Cardiac fibroblast (primary cell): ENCODE measurements at regions not wholly inside any gene's neighbourhood (a gene's known extent, or its start where the extent isn't known, plus 50 kb on each side); places are given as distances from the start of the nearest gene placed in this dataset.

Experiments
- DNase-seq, 2 donors: peaks; one replicate each; pipeline versions ENCODE4 v3.0.0 to v3.0.0-alpha.2; 2010; ENCODE audit warnings: low read depth in 2 of 2
- H3K4me3 ChIP-seq, 2 donors: replicated peaks in 1 of 2; 1 replicate in 1 of 2; 2 replicates in 1 of 2; pipeline ENCODE4 v1.5.1; 2011; ENCODE audit warnings: low read depth in 2 of 2, low read length in 2 of 2, mild to moderate bottlenecking in 2 of 2, moderate library complexity in 1 of 2
- TF ChIP-seq, protein P1 (sequence below): IDR thresholded peaks from one replicate; pipeline ENCODE4 v1.5.1; 2011; ENCODE audit warnings: low read depth, mild to moderate bottlenecking, low read length, inconsistent platforms

DNA sequence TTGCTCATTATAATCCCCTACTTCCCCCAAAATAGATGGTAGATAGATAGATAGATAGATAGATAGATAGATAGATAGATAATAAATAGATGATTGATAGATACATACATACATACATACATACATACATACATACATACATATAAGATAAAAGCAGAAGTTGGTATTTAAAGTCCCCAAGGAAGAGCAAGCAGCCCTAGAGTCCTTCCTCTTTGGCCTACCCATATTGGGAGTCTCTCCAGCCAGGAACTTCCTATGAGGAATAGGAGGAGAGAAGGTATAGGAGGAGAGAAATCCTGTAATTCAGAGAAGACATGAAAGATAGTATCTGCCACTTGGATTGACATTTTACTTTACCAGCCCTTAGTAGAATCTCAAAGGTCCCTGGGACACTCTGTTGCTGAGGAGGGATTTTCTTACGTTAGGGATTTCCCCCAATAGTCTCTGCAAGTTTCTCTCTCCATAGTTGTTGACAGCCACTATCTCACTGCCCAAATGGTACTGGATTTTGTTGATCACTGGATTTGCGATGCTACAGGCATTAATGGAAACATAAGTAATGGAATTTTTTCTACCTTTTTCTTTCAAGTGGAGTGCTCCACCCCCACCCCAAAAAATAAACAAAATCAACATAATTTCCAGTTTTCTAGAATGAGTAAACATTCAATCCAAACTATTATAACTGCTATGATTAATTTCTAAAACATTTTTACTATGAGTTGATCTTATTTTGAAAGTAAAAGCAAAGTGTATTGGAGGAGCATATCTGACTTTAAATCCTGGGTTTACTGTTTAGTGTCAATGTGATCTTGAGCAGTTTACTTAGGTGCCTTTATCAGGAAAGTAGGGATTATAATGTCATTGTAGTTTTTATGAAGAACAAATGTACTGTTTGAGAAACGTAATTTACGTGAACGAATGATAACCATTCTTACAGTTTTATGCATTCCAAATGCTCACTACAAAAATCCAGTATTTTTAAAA, 93.2 kb upstream of the TNFSF4 start:
- TF ChIP-seq, protein P1, sequence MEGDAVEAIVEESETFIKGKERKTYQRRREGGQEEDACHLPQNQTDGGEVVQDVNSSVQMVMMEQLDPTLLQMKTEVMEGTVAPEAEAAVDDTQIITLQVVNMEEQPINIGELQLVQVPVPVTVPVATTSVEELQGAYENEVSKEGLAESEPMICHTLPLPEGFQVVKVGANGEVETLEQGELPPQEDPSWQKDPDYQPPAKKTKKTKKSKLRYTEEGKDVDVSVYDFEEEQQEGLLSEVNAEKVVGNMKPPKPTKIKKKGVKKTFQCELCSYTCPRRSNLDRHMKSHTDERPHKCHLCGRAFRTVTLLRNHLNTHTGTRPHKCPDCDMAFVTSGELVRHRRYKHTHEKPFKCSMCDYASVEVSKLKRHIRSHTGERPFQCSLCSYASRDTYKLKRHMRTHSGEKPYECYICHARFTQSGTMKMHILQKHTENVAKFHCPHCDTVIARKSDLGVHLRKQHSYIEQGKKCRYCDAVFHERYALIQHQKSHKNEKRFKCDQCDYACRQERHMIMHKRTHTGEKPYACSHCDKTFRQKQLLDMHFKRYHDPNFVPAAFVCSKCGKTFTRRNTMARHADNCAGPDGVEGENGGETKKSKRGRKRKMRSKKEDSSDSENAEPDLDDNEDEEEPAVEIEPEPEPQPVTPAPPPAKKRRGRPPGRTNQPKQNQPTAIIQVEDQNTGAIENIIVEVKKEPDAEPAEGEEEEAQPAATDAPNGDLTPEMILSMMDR, result no peak
- H3K4me3 ChIP-seq, result no peak overlapping the region
- DNase-seq, result no peak

DNA sequence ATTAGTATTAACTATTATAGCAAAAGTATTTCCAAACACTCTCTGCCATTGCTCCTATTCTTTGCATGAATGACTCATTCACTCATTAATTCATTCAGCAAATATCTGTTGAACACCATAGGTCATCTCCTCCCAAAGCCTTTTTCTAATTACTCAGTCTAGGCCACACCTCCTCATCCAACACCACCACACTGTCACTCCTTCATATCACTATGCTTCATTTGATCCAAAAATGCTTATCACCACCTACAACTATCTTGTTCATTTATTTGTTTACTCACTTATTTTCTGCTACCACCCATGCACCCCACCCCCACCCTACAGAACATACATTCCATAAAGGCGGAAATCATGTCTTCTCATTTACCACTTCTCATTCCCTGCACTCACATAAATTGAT, 94.4 kb upstream of the TNFSF4 start:
- TF ChIP-seq, protein P1, result no peak
- DNase-seq, result peak in 1 of 2 donors; percentile 28
- no peak overlapping the region for H3K4me3 ChIP-seq

DNA sequence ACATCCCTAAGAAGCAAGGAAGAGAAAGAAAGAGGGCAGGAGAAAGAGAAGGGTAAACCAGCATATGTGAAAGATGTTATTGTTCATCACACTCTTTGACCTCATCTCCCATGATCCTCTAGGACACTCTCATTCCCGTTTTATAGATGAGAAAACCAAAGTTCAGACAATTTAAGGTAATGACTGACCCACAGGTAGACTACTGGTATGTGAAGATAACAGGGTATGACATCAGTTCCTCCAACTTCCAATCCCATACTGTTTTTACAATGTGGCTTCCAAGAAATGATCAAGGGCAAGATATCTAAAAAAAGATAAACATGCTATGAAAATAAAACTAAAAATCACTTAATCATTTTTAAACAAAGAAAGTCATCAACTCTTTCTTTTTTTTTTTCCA, 95.2 kb upstream of the TNFSF4 start:
- no peak overlapping the region for H3K4me3 ChIP-seq
- DNase-seq, result no peak
- TF ChIP-seq, protein P1, result no peak

DNA sequence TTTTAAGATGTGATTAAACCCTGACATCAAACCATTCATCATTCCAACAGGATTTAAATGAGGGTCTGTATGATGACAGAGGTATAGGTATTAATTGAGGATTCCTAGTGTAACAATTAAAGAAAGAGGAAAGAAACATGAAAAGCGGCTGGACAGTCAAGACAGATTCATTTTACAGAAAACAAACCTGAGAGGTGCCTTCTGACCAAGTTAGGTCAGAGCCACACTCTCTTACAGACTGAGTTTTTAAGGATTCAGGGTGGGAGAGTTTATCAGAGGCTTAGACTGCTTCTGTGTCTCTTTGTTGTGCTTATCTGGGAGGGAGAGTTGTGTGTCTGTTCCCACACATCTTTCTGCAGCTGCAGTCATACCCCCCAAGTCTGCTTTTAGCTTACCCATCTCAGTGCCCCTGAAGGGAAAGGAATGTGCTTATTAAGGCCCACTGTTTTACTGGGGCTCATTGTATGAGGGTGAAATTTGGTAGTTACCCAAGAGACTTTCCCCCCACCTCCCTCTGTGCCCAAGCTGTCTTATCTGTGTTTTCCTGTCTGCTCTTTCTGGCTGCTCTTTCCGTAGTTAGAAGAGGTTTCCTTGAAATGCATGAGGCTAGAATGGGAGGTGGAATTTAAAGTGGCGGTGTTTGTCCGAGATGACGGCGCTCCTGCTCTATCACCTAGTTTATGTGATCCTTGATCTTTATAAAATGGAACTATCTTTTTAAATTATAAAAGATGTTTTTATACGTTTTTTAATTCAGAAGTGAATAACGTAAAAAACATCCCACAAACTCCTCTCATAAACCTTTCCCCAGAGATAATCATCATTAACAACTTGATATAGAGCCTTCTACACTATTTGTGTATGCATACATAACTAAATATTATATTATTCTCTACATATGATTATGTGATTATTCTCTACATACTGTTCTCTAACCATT, 96.0 kb upstream of the TNFSF4 start:
- TF ChIP-seq, protein P1, result no peak
- DNase-seq, result peak in 1 of 2 donors; percentile 26
- no peak overlapping the region for H3K4me3 ChIP-seq

DNA sequence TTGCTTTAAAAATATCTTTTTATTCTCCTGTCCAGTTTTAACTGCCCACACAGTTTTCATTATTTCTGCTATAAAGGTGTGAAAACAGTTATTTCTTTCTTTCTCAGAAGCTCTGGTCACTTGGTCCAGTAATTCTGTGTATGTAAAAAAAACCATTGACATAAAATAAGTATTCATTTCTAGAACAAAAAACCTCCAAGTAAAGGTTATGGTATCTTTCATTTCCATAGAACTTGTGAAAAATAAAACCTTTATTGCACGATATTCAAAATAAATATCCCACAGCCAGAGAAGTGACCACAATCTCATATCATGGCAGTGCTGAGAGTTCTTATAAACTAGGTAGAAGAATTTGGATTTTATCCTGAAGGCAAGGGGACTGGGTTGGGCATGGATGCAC, 96.9 kb upstream of the TNFSF4 start:
- TF ChIP-seq, protein P1, result no peak

DNA sequence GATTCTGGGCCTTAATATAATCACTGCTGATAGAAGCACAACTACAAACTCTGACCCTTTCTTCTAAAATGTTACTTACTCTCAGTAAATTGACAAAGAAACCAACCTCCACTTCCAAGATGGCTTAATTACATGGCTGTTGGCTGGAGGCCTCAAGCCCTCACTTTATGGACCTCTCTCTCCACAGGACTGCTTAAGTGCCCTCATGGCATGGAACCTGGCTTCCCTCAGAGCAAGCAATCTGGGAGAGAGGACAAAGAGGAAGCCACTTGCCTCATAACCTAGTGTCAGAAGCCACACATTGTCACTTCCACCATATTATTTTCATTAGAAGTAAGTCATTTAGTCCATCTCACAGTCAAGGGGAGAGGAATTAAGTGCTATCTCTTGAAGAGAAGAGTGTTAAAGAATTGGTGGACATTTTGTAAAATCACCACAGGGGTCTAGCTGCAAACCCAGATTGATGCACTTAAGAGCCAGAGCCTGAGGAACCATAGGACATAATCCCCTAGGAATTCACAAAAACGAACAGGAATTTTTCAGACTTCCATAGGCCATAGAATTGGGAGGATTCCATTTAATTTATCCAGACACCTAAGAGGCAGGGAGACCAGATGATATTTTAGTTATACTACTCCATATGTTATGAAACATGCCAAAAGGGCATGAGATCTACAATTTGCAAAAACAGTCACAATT, 97.5 kb upstream of the TNFSF4 start:
- TF ChIP-seq, protein P1, result no peak
- DNase-seq, result no peak

More for the DNA sequence above, 96.9 kb upstream of the TNFSF4 start:
- H3K4me3 ChIP-seq, result no peak overlapping the region
- DNase-seq, result no peak

More for the DNA sequence above, 97.5 kb upstream of the TNFSF4 start:
- no peak overlapping the region for H3K4me3 ChIP-seq
